Upper lobe of right lung (tissue), 1 donor: ENCODE measurements at regions not wholly inside any gene's neighbourhood (a gene's known extent, or its start where the extent isn't known, plus 50 kb on each side); places are given as distances from the start of the nearest gene placed in this dataset.

ENCODE experiments used
- ATAC-seq: fragments of 200-7000 bp; cut with Tn5 transposase; one replicate; pipeline ENCODE4 v1.9.1; 2020; ENCODE audit warnings: mild to moderate bottlenecking, moderate library complexity
- DNase-seq: peaks from one replicate; pipeline ENCODE4 v3.0.0-alpha.2; 2020
- H3K27ac ChIP-seq: fragments of 200-600 bp; one replicate; pipeline ENCODE4 v1.8.0; 2022
- H3K27me3 ChIP-seq: fragments of 200-600 bp; one replicate; pipeline ENCODE4 v1.8.0; 2022; ENCODE audit warnings: mild to moderate bottlenecking
- H3K36me3 ChIP-seq: fragments of 200-600 bp; one replicate; pipeline ENCODE4 v1.8.0; 2022
- H3K4me1 ChIP-seq: fragments of 200-600 bp; one replicate; pipeline ENCODE4 v1.8.0; 2022
- H3K4me3 ChIP-seq: fragments of 200-600 bp; one replicate; pipeline ENCODE4 v1.8.0; 2022; ENCODE audit warnings: mild to moderate bottlenecking
- H3K9me3 ChIP-seq: fragments of 200-600 bp; one replicate; pipeline ENCODE4 v1.8.0; 2022
- CTCF ChIP-seq: fragments of 200-600 bp; IDR thresholded peaks from one replicate; pipeline ENCODE4 v1.8.0; 2022; ENCODE audit warnings: antibody characterized with exemption
- intact Hi-C: fragments of 100-400 bp; cut with DNase I; formaldehyde crosslinking; loops from one replicate; pipeline ENCODE4 v1.11.0; 2022
- donor health status: DM: no; HTN: yes; CAD: no; lungs with severe emphysema.

DNA sequence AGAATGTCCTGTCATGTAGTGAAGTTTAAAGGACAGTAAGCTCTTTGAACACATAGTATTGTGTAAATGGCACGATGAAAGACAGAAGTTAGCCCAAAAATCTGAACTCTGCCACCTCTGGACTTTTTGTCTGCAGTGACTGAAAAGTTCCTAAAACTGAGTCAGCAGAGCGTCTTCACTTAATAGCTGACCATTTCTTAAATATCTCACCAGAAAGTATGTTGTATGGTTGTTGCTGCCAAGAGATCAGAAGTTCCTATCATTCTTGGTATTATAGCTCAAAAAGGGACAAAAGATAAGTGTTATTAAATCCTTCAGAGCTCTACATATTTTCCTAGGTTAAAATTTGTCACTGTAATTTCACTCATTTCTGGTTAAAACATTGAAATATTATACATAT, 1003.0 kb downstream of the TTLL7 start:
- no peak for TF ChIP-seq CTCF
- H3K4me1 ChIP-seq, result no peaks in the 10 kb centered on the region
- H3K27me3 ChIP-seq, result no peaks in the 10 kb centered on the region
- no peak overlapping the region for H3K27ac ChIP-seq
- intact Hi-C loops, result no loop called here
- ATAC-seq, result no peak
- H3K4me3 ChIP-seq, result no peak overlapping the region
- H3K9me3 ChIP-seq, result no peaks in the 10 kb centered on the region
- no peaks in the 10 kb centered on the region for H3K36me3 ChIP-seq
- DNase-seq, result no peak

DNA sequence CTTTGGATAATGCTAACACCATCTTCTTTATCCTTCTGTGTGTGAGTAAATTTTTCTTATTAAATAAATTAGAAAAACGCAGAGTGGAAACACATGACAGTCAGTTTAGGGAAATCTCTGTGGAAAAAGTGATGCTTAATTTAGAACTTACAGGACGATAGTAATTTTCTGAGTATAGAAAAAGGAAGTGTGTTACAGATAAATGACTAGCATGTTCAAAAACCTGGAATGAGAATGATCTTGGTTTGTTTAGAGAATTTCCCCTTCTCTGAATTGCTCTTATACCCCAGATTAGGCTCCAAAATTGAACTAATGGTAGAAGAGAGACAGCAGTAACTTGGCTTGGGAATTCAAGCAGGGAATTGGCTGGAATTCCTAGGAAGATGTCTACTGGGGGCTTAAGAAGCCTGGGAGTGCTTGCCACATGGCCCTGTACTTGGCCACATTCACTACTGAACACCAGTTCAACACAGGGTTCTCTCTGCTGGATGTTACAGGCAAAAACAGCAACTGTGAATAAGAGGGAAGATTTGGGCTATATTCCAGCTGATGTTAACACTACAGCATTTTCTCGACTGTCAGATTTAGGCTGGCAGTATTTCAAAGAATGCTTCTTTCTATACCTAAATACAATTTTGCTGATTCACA, 1004.2 kb downstream of the TTLL7 start:
- ATAC-seq, result no peak
- DNase-seq, result no peak
- Histone ChIP-seq H3K9me3 (no peaks in the 10 kb centered on the region), H3K36me3 (no peaks in the 10 kb centered on the region), H3K4me3 (no peak overlapping the region), H3K27ac (no peak overlapping the region), H3K27me3 (no peaks in the 10 kb centered on the region), H3K4me1 (no peaks in the 10 kb centered on the region)
- intact Hi-C loops, result no loop called here
- no peak for TF ChIP-seq CTCF

DNA sequence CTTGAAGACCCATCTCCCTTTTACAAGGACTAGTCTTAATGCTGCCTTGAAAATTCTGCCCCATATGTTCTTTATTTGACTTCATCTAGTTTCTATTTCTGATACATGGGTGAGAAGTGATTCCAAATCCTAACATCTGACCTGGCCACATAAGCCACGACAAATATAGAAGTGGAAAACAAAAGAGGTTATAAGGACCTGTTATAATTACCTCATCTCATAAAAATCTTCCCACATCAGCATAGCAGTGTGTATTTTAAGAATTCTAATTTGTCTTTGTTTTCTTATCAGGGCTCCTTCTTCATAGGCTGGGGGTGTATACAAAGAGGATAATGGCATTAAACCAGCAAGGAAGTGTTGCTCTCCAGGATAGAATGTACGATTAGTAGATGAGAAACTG, 1007.4 kb downstream of the TTLL7 start:
- intact Hi-C loops, result no loop called here
- no peak for DNase-seq
- Histone ChIP-seq H3K27ac (no peak overlapping the region), H3K36me3 (no peaks in the 10 kb centered on the region), H3K9me3 (no peaks in the 10 kb centered on the region), H3K4me3 (no peak overlapping the region), H3K4me1 (no peaks in the 10 kb centered on the region), H3K27me3 (no peaks in the 10 kb centered on the region)
- no peak for ATAC-seq
- no peak for TF ChIP-seq CTCF

DNA sequence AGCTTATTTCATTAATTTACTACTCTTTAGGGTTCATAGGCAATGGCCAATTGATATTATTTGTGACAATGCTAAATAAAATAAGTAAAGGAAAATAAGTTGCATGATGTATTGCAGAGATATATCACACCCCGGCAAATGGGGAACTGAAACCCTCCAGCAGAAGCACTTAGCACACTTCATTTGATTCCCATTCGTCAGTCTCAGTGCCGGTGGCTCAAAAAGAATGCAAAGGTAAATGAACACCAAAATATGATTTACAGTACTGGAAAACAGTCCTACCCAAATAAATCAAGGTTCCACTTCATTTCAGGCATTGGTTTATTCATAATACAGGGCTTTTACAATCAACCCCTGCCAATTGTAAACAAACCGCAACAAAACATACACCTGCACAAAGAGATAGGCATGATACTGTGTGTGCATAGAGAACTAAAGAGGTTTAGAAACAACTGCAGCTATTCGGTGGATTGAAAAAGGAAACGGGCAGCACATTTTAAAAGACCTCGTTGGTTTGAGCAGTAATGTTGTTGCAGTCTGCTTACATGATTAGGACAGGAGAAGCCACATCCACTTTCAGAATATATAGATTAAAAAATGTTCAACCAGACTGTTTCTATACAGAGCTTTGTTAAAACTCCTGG, 1019.2 kb downstream of the TTLL7 start:
- intact Hi-C loops, result no loop called here
- H3K4me3 ChIP-seq, result no peak overlapping the region
- ATAC-seq, result no peak
- DNase-seq, result no peak
- H3K4me1 ChIP-seq, result no peaks in the 10 kb centered on the region
- no peak for TF ChIP-seq CTCF
- no peaks in the 10 kb centered on the region for H3K9me3 ChIP-seq
- H3K36me3 ChIP-seq, result no peaks in the 10 kb centered on the region
- no peaks in the 10 kb centered on the region for H3K27me3 ChIP-seq
- no peak overlapping the region for H3K27ac ChIP-seq

DNA sequence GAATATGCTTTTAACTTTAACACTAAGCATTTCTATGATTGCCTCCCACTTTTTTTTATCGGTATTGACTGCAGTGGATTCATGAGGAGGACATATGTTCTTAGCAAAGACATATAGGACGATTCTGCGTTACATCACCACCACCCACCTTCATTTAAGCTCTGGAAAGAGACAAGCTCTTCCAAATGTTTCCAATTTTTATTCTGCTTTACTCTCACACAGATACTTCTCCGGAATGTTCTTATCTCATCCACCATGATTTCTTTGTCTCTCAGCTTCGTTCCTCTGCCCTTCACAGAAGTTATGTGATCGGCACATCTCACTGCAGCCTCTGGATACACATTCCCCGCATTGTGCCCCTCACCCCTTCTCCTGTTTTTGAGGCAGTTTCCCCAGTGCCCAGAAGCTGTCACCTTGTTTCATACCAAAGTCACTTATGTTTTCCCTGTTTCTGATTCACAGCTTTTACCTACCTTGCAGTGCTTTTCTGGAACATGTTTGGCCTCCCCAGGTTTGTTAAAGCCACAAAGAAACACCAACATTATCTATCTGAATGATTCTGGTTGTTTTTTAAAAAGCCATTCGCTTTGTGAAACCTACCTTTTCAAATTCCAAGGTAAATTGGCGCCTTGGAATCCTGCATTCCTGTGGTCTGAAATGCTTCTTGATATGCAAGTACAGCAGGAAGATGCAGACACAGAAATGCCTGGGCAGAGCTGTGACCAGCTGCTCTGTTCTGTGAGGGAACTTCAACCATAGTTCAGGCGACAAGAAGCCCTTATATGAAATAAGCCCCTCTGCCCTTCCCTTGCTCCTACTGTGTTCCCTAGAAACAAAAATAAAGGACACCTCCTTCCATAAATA, 1020.2 kb downstream of the TTLL7 start:
- no peak for TF ChIP-seq CTCF
- intact Hi-C loops, result no loop called here
- ATAC-seq, result peak; percentile 58

More for the DNA sequence above, 1020.2 kb downstream of the TTLL7 start:
- no peaks in the 10 kb centered on the region for H3K9me3 ChIP-seq
- no peak overlapping the region for H3K4me3 ChIP-seq
- DNase-seq, result no peak
- H3K27me3 ChIP-seq, result no peaks in the 10 kb centered on the region
- no peaks in the 10 kb centered on the region for H3K4me1 ChIP-seq
- no peak overlapping the region for H3K27ac ChIP-seq
- no peaks in the 10 kb centered on the region for H3K36me3 ChIP-seq
